OCI-LY7 (cell line): ENCODE measurements at regions not wholly inside any gene's neighbourhood (a gene's known extent, or its start where the extent isn't known, plus 50 kb on each side); places are given as distances from the start of the nearest gene placed in this dataset.

ENCODE experiments used
- BruUV-seq: library from RNA; stranded (reverse); fragments of 400-500 nt; replicated peaks from 2 replicates; lab custom pipeline; 2021; lab: Mats Ljungman, UMichigan
- CTCF ChIA-PET: fragments of 300-600 bp; sonication (Branson Sonifier 250); formaldehyde crosslinking; loops from one replicate; lab custom pipeline; 2022; ENCODE audit warnings: antibody characterized with exemption; ENCODE audit not compliant: unreplicated experiment; lab: Charles Lee
- POLR2A ChIA-PET: fragments of 300-600 bp; sonication (Branson Sonifier 250); formaldehyde crosslinking; loops from one replicate; lab custom pipeline; 2022; ENCODE audit warnings: antibody characterized with exemption; lab: Charles Lee
- DNase-seq: peaks from one replicate; pipeline ENCODE4 v3.0.0-alpha.2; 2015; ENCODE audit warnings: low spot score
- H2AFZ ChIP-seq: fragments of 200-600 bp; sonication (generic), shearing (Covaris generic); 2 replicates; pipeline ENCODE4 v1.6.1; 2014; ENCODE audit warnings: mild to moderate bottlenecking, antibody characterized with exemption, low read length, moderate library complexity
- H3K27ac ChIP-seq: fragments of 200-600 bp; sonication (generic); 2 replicates; pipeline ENCODE4 v1.5.1; 2014; ENCODE audit warnings: mixed run types, low read depth, mild to moderate bottlenecking, moderate library complexity, low read length, inconsistent platforms; ENCODE audit not compliant: poor library complexity, severe bottlenecking
- H3K36me3 ChIP-seq: fragments of 200-600 bp; sonication (generic); 2 replicates; pipeline ENCODE4 v1.6.1; 2014; ENCODE audit warnings: mild to moderate bottlenecking, antibody characterized with exemption, low read length, moderate library complexity, mixed read lengths; ENCODE audit not compliant: insufficient read depth
- H3K4me1 ChIP-seq: fragments of 200-600 bp; sonication (generic); 2 replicates; pipeline ENCODE4 v1.5.1; 2014; ENCODE audit warnings: mild to moderate bottlenecking, low read length; ENCODE audit not compliant: insufficient read depth, poor library complexity, severe bottlenecking
- H3K4me2 ChIP-seq: fragments of 200-600 bp; sonication (generic); 2 replicates; pipeline ENCODE4 v1.6.1; 2014; ENCODE audit warnings: mild to moderate bottlenecking, low read length
- H3K4me3 ChIP-seq: fragments of 200-600 bp; sonication (generic); 2 replicates; pipeline ENCODE4 v1.5.1; 2014; ENCODE audit warnings: mild to moderate bottlenecking, low read depth, low read length; ENCODE audit not compliant: poor library complexity, severe bottlenecking
- H3K79me2 ChIP-seq: fragments of 200-600 bp; sonication (generic); 2 replicates; pipeline ENCODE4 v1.6.1; 2016; ENCODE audit warnings: low read depth, mild to moderate bottlenecking, low read length, moderate library complexity, mixed read lengths; ENCODE audit not compliant: insufficient read depth
- H3K9me2 ChIP-seq: fragments of 200-600 bp; sonication (generic); 2 replicates; pipeline ENCODE4 v1.6.1; 2016; ENCODE audit warnings: mild to moderate bottlenecking, low read length, mixed read lengths; ENCODE audit not compliant: insufficient read depth
- H3K9me3 ChIP-seq: fragments of 200-600 bp; sonication (generic); 2 replicates; pipeline ENCODE4 v1.6.1; 2014; ENCODE audit warnings: mild to moderate bottlenecking, mixed run types, low read length, mixed read lengths
- H4K20me1 ChIP-seq: fragments of 200-600 bp; sonication (generic); 2 replicates; pipeline ENCODE4 v1.6.1; 2014; ENCODE audit warnings: mild to moderate bottlenecking, antibody characterized with exemption, low read length, moderate library complexity, mixed read lengths; ENCODE audit not compliant: insufficient read depth
- EZH2phosphoT487 ChIP-seq: fragments of 200-600 bp; sonication (generic); IDR thresholded peaks from 2 replicates; pipeline ENCODE4 v1.6.1; 2018; ENCODE audit warnings: low read depth, borderline replicate concordance, mild to moderate bottlenecking, mixed run types, antibody characterized with exemption, low read length, moderate library complexity, mixed read lengths
- intact Hi-C: fragments of 100-400 bp; cut with micrococcal nuclease; formaldehyde crosslinking; loops from one replicate; pipeline ENCODE4 v1.10.0; 2022; ENCODE audit not compliant: unreplicated experiment
- TF ChIP-seq, protein P1 (sequence below): fragments of 200-600 bp; sonication (generic); conservative IDR thresholded peaks from 2 replicates; pipeline ENCODE4 v1.5.1; 2014; ENCODE audit warnings: mild to moderate bottlenecking, antibody characterized with exemption, low read length, moderate library complexity, mixed read lengths

DNA sequence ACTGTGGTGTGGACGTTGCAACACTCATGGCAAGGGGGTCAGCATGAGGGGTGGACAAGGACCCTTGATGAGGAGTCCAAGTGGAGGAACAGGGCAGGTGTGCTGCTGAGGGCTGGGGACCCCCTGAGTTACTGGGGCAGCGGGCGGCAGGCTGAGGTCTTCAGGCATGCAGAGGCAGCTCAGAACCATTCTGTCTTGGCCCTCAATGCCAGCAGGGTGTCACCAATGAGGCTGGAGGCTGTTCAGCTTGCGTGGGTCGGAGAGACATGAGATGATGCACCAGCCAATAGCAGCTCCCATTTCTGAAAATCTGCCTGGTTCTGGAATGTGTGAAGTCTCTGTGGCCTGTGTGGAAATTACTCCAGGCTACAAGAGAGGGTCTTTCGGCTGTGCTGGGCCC, 105.4 kb downstream of the INHBB start:
- no peak for DNase-seq
- TF ChIP-seq, protein P1, sequence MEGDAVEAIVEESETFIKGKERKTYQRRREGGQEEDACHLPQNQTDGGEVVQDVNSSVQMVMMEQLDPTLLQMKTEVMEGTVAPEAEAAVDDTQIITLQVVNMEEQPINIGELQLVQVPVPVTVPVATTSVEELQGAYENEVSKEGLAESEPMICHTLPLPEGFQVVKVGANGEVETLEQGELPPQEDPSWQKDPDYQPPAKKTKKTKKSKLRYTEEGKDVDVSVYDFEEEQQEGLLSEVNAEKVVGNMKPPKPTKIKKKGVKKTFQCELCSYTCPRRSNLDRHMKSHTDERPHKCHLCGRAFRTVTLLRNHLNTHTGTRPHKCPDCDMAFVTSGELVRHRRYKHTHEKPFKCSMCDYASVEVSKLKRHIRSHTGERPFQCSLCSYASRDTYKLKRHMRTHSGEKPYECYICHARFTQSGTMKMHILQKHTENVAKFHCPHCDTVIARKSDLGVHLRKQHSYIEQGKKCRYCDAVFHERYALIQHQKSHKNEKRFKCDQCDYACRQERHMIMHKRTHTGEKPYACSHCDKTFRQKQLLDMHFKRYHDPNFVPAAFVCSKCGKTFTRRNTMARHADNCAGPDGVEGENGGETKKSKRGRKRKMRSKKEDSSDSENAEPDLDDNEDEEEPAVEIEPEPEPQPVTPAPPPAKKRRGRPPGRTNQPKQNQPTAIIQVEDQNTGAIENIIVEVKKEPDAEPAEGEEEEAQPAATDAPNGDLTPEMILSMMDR = no peak
- Histone ChIP-seq H3K27ac (no peak overlapping the region), H3K9me3 (no peaks in the 10 kb centered on the region), H3K4me3 (no peak overlapping the region), H3K4me2 (no peak overlapping the region), H3K79me2 (no peaks in the 10 kb centered on the region), H2AFZ (no peak overlapping the region), H3K4me1 (no peaks in the 10 kb centered on the region), H3K36me3 (no peaks in the 10 kb centered on the region), H3K9me2 (no peaks in the 10 kb centered on the region), H4K20me1 (no peaks in the 10 kb centered on the region)
- ChIA-PET CTCF (no interaction called here), POLR2A (no interaction called here)
- intact Hi-C loops = no loop called here
- no TSS peak for BruUV-seq

DNA sequence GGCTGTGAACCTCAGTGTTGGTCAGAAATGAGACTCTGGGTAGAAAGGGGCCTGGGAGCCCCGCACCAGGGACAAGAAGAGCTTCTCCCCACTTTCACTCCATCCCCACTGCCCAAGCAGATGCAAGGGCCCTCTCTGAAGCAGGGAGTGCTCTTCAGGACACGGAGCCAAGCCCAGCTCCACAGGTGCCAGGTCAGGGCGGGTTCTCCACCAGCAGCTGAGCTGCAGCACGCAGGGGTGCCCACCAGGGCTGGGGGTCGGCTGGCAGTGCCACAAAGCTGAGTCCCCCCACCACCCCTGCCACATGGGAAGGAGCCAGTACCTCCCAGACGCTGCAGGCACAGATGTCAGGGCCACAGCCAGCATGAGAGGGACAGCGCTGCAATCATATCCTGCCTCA, 106.2 kb downstream of the INHBB start:
- Histone ChIP-seq H3K4me2 (no peak overlapping the region), H2AFZ (no peak overlapping the region), H3K4me3 (no peak overlapping the region), H3K27ac (no peak overlapping the region), H4K20me1 (no peaks in the 10 kb centered on the region), H3K79me2 (no peaks in the 10 kb centered on the region), H3K9me3 (no peaks in the 10 kb centered on the region), H3K36me3 (no peaks in the 10 kb centered on the region), H3K9me2 (no peaks in the 10 kb centered on the region), H3K4me1 (no peaks in the 10 kb centered on the region)
- POLR2A ChIA-PET = no interaction called here
- TF ChIP-seq, protein P1 = no peak
- no peak for TF ChIP-seq EZH2phosphoT487
- BruUV-seq = no TSS peak
- intact Hi-C loops = no loop called here
- no peak for DNase-seq
- CTCF ChIA-PET = no interaction called here

DNA sequence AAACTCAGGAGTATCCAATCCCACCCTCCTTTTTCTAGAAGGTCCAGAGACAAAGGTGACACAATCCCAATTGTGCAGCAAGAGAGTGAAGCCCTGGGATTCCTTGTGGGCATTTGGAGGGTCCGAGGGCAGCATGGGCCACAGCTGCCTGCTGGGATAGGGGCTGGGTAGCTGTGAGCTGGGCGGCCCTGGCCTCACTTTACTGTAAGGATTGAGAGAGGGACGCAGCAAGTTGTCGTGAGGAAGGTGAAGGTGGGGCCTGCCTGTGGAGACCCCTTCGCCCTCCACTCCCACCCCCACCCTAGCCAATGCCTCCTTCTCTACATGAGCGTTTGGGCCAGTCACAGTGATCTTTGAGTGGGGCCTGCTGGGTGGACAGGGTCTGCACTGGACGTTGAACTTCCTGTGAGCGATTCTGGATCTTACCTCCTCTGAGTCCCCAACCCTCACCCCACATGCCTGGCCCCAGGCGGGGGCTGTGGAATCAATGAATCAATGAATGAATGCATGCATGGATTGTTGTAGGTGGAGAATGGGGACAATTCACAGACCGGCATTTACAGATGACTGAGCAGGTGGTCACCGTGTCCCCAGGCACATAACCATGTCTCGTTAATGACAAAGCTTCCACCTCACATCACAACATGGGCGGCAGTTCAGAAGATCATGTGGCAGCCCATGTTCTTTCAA, 107.2 kb downstream of the INHBB start:
- ChIA-PET CTCF (no interaction called here), POLR2A (no interaction called here)
- TF ChIP-seq, protein P1 = no peak
- TF ChIP-seq EZH2phosphoT487 = no peak
- no TSS peak for BruUV-seq
- no peak overlapping the region for H2AFZ ChIP-seq
- H3K79me2 ChIP-seq = no peaks in the 10 kb centered on the region
- no peaks in the 10 kb centered on the region for H3K36me3 ChIP-seq
- DNase-seq = no peak
- no peaks in the 10 kb centered on the region for H3K9me2 ChIP-seq
- H4K20me1 ChIP-seq = no peaks in the 10 kb centered on the region
- H3K4me2 ChIP-seq = no peak overlapping the region
- no peak overlapping the region for H3K4me3 ChIP-seq
- no peaks in the 10 kb centered on the region for H3K4me1 ChIP-seq
- intact Hi-C loops = no loop called here
- no peak overlapping the region for H3K27ac ChIP-seq
- H3K9me3 ChIP-seq = peaks cover 6% of the 10 kb centered on the region
